Endothelial cell of umbilical vein (primary cell): ENCODE measurements at regions not wholly inside any gene's neighbourhood (a gene's known extent, or its start where the extent isn't known, plus 50 kb on each side); places are given as distances from the start of the nearest gene placed in this dataset.

Experiments
- BruUV-seq: library from RNA; stranded (reverse); fragments of 400-500 nt; replicated peaks from 2 replicates; lab custom pipeline; 2021; lab: Mats Ljungman, UMichigan
- CTCF ChIA-PET: fragments of 300-600, 350-600 bp; sonication (Branson Sonifier 250); formaldehyde crosslinking; loops from one replicate; lab custom pipeline; 2021; ENCODE audit warnings: antibody characterized with exemption, inconsistent platforms; lab: Charles Lee
- POLR2A ChIA-PET: fragments of 300-600, 350-600 bp; sonication (Branson Sonifier 250); formaldehyde crosslinking; loops from one replicate; lab custom pipeline; 2021; ENCODE audit warnings: antibody characterized with exemption, inconsistent platforms; lab: Charles Lee
- DNase-seq: peaks from one replicate; pipeline ENCODE4 v3.0.0-alpha.2; 2011; ENCODE audit warnings: low read depth, low spot score
- FAIRE-seq: peaks from 2 replicates; lab custom pipeline; 2011; peaks lifted over from hg19 to GRCh38; lab: Jason Lieb, UNC
- H2AFZ ChIP-seq: 2 replicates; pipeline ENCODE4 v1.6.0; 2012; ENCODE audit warnings: low read depth, low read length, control low read depth, inconsistent platforms
- H3K27ac ChIP-seq: 2 replicates; pipeline ENCODE4 v1.5.1; 2011; ENCODE audit warnings: low read depth, mild to moderate bottlenecking, control low read depth, low read length, moderate library complexity; ENCODE audit not compliant: insufficient read depth
- H3K27me3 ChIP-seq, 2 experiments: 2 replicates each; pipeline versions ENCODE4 v1.6.0 to v1.6.1; 2011; ENCODE audit warnings: low read length in 2 of 2, mixed read lengths in 1 of 2; ENCODE audit not compliant: control insufficient read depth in 2 of 2, insufficient read depth in 2 of 2
- H3K36me3 ChIP-seq, 2 experiments: 2 replicates in 1 of 2; 3 replicates in 1 of 2; pipeline ENCODE4 v1.5.1; 2011; ENCODE audit warnings: low read length in 2 of 2, mild to moderate bottlenecking in 1 of 2, moderate library complexity in 1 of 2; ENCODE audit not compliant: control insufficient read depth in 2 of 2, insufficient read depth in 2 of 2; ENCODE audit errors: extremely low read depth in 1 of 2
- H3K4me1 ChIP-seq: 3 replicates; pipeline ENCODE4 v1.5.1; 2011; ENCODE audit warnings: mild to moderate bottlenecking, low read length; ENCODE audit not compliant: control insufficient read depth, insufficient read depth; ENCODE audit errors: extremely low read depth
- H3K4me2 ChIP-seq: 2 replicates; pipeline ENCODE4 v1.6.1; 2011; ENCODE audit warnings: low read length, control low read depth, mixed read lengths; ENCODE audit not compliant: insufficient read depth
- H3K4me3 ChIP-seq, 3 experiments: fragments of 200-600 bp in 1 of 3; sonication (generic), shearing (Covaris generic) in 1 of 3; replicated peaks in 1 of 3; 2 replicates each; pipeline ENCODE4 v1.5.1; 2011 to 2016; ENCODE audit warnings: control low read depth in 3 of 3, low read length in 3 of 3, mild to moderate bottlenecking in 2 of 3, inconsistent platforms in 1 of 3, low read depth in 1 of 3, moderate library complexity in 1 of 3; ENCODE audit not compliant: insufficient read depth in 1 of 3
- H3K79me2 ChIP-seq: 2 replicates; pipeline ENCODE4 v1.6.0; 2012; ENCODE audit warnings: low read length, inconsistent platforms; ENCODE audit not compliant: control insufficient read depth, insufficient read depth
- H3K9ac ChIP-seq: replicated peaks from 2 replicates; pipeline ENCODE3; 2011; ENCODE audit warnings: low read length, control low read depth; ENCODE audit not compliant: insufficient read depth; ENCODE audit errors: extremely low read depth
- H3K9me1 ChIP-seq: replicated peaks from 3 replicates; pipeline ENCODE4 v1.6.0; 2011; ENCODE audit warnings: mild to moderate bottlenecking, low read length; ENCODE audit not compliant: control insufficient read depth, insufficient read depth; ENCODE audit errors: extremely low read depth
- H3K9me3 ChIP-seq: replicated peaks from 2 replicates; pipeline ENCODE4 v1.5.1; 2012; ENCODE audit warnings: low read length, inconsistent platforms; ENCODE audit not compliant: control insufficient read depth, insufficient read depth
- H4K20me1 ChIP-seq: replicated peaks from 2 replicates; pipeline ENCODE3; 2011; ENCODE audit warnings: mild to moderate bottlenecking, low read length; ENCODE audit not compliant: control insufficient read depth, insufficient read depth; ENCODE audit errors: extremely low read depth
- EZH2 ChIP-seq: IDR thresholded peaks from 2 replicates; pipeline ENCODE4 v1.6.1; 2012; ENCODE audit warnings: borderline replicate concordance, low read depth, mild to moderate bottlenecking, moderate library complexity, low read length, inconsistent platforms; ENCODE audit not compliant: severe bottlenecking
- FOS ChIP-seq: IDR thresholded peaks from 2 replicates; pipeline ENCODE4 v1.6.1; 2011; ENCODE audit warnings: mild to moderate bottlenecking, low read length, moderate library complexity, borderline replicate concordance; ENCODE audit not compliant: insufficient read depth
- GATA2 ChIP-seq: IDR thresholded peaks from 2 replicates; pipeline ENCODE4 v1.7.0; 2011; ENCODE audit warnings: low read depth, mild to moderate bottlenecking, moderate library complexity, mixed read lengths, low read length; ENCODE audit not compliant: insufficient read length, insufficient read depth
- JUN ChIP-seq: IDR thresholded peaks from 2 replicates; pipeline ENCODE4 v1.6.1; 2011; ENCODE audit warnings: borderline replicate concordance, low read depth; ENCODE audit not compliant: insufficient read length, insufficient read depth
- MYC ChIP-seq: IDR thresholded peaks from one replicate; pipeline ENCODE4 v1.6.1; 2011; ENCODE audit warnings: mild to moderate bottlenecking, low read depth, low read length
- POLR2A ChIP-seq: IDR thresholded peaks from 2 replicates; pipeline ENCODE4 v1.6.1; 2012; ENCODE audit warnings: low read depth, mild to moderate bottlenecking, control low read depth, low read length
- POLR2AphosphoS5 ChIP-seq: IDR thresholded peaks from 2 replicates; pipeline ENCODE4 v1.6.1; 2012; ENCODE audit warnings: low read depth, mild to moderate bottlenecking, control low read depth, low read length, moderate library complexity; ENCODE audit not compliant: insufficient read depth
- dilution Hi-C: fragments of 300-500 bp; cut with MboI; formaldehyde crosslinking; loops from one replicate; pipeline ENCODE4 v1.15.0; 2019; ENCODE audit warnings: low sequenced_read_pairs; ENCODE audit not compliant: extremely low pct_ligation_motif_present
- intact Hi-C: fragments of 100-400 bp; cut with micrococcal nuclease; formaldehyde crosslinking; loops from one replicate; pipeline ENCODE4 v1.10.0; 2022
- TF ChIP-seq, protein P1 (sequence below), 2 donors: IDR thresholded peaks; 1 replicate in 1 of 2; 2 replicates in 1 of 2; pipeline ENCODE4 v1.5.1; 2011; ENCODE audit warnings: low read length in 2 of 2, mild to moderate bottlenecking in 2 of 2, moderate library complexity in 2 of 2, control low read depth in 1 of 2, inconsistent platforms in 1 of 2, low read depth in 1 of 2; ENCODE audit not compliant: insufficient read depth in 1 of 2; ENCODE audit errors: extremely low read depth in 1 of 2
- TF ChIP-seq, protein P2 (sequence below): IDR thresholded peaks from 2 replicates; pipeline ENCODE4 v1.6.1; 2011; ENCODE audit not compliant: insufficient read depth, insufficient read length

DNA sequence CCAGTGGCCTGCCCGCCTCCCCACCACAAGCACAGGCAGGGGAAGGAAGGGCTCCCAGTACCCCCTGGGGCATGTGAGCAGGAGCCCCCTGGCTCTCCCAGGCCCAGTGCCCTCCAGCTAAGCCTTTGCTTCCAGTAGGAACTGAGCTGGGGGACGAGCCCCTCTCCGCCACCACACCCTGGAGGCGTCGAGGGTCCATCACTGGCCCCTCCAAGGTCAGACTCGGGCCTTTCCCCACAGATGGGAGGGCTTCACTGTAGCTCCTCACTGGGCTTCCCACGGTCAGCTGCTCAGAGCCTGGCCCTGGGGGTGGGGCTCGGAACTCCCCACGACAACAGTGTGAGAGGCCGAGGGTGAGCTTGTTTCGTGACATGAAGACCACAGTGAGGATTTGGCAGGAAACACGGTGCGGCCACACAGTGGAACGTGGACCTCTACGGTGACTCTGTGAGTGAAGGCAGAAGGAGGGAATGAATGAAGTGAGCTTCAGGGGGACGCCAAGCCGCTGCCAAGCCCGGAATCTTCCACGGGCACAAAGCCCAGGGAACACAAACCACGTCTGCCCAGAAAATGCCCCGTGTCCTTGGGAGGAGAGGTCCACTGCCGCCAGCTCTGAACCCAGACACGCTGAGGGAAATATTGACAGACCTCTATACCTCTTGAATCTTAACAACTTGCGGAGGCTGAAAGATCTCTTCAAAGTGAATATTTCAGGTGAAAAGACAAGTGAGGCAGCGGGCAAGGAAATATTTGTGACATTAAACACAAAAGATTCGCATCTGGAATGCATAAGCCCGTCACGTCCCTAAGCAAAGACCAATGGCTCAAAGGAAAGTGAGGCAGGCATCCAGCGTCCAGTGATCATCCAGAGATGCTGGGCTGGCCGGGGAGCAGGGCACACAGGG is 144.8 kb upstream of the GPC1 start:
- BruUV-seq: no TSS peak
- Histone ChIP-seq H3K9ac (no peak overlapping the region), H4K20me1 (no peaks in the 10 kb centered on the region), H3K36me3 (no peaks in the 10 kb centered on the region), H3K4me2 (no peak overlapping the region), H3K79me2 (no peaks in the 10 kb centered on the region), H3K9me3 (no peaks in the 10 kb centered on the region), H3K27me3 (no peaks in the 10 kb centered on the region), H3K4me1 (no peaks in the 10 kb centered on the region), H3K4me3 (no peak overlapping the region), H2AFZ (no peak overlapping the region), H3K9me1 (no peaks in the 10 kb centered on the region), H3K27ac (no peak overlapping the region)
- TF ChIP-seq MYC (no peak), POLR2A (no peak), GATA2 (no peak), FOS (no peak), EZH2 (no peak), POLR2AphosphoS5 (no peak), JUN (no peak)
- TF ChIP-seq, protein P1, sequence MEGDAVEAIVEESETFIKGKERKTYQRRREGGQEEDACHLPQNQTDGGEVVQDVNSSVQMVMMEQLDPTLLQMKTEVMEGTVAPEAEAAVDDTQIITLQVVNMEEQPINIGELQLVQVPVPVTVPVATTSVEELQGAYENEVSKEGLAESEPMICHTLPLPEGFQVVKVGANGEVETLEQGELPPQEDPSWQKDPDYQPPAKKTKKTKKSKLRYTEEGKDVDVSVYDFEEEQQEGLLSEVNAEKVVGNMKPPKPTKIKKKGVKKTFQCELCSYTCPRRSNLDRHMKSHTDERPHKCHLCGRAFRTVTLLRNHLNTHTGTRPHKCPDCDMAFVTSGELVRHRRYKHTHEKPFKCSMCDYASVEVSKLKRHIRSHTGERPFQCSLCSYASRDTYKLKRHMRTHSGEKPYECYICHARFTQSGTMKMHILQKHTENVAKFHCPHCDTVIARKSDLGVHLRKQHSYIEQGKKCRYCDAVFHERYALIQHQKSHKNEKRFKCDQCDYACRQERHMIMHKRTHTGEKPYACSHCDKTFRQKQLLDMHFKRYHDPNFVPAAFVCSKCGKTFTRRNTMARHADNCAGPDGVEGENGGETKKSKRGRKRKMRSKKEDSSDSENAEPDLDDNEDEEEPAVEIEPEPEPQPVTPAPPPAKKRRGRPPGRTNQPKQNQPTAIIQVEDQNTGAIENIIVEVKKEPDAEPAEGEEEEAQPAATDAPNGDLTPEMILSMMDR (IDR thresholded peaks at IDR 0.05; ENCODE audit: extremely low read depth in 1 of 2, insufficient read depth in 1 of 2, low read depth in 1 of 2, low read length in 2 of 2): no peak
- TF ChIP-seq, protein P2, sequence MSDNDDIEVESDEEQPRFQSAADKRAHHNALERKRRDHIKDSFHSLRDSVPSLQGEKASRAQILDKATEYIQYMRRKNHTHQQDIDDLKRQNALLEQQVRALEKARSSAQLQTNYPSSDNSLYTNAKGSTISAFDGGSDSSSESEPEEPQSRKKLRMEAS: no peak
- dilution Hi-C loops: no loop called here
- CTCF ChIA-PET: no interaction called here
- POLR2A ChIA-PET: no interaction called here
- intact Hi-C loops: no loop called here
- DNase-seq (no peak), FAIRE-seq (no peak)
